Activated CD8-positive, alpha-beta memory T cell treated with anti-CD3 and anti-CD28 coated beads, Interleukin-2, amount 50 U/mL, for 24 hours (primary cell): ENCODE measurements at regions not wholly inside any gene's neighbourhood (a gene's known extent, or its start where the extent isn't known, plus 50 kb on each side); places are given as distances from the start of the nearest gene placed in this dataset.
"Not testable (repeated sequence)": the region's sequence is repeated elsewhere in the genome, so short reads cannot be mapped to it uniquely, and the experiment has no call there.

ENCODE experiments used
- DNase-seq: peaks from one replicate; pipeline ENCODE4 v3.0.0-alpha.2; 2020; ENCODE audit errors: extremely low read depth

DNA sequence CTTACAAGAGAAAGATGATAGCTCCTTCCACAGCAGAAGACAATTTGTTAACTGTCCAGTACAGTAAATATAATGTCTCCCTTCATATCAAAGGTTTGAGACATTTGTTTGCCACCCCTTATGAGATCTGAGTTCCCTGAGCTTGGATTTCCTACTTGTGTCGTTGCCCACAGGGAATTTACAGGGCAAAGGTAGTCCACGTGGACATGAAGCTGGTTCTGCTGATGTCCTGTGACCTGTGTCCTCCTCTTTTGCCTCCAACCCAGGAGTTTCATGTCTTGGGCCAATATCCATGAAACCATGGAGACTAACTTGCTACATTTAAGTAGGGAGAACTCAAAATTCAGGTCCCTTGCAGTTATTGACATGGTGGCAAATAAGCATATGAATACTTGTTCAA, 172.2 kb upstream of the KCTD7 start:
- not testable (repeated sequence) for DNase-seq

DNA sequence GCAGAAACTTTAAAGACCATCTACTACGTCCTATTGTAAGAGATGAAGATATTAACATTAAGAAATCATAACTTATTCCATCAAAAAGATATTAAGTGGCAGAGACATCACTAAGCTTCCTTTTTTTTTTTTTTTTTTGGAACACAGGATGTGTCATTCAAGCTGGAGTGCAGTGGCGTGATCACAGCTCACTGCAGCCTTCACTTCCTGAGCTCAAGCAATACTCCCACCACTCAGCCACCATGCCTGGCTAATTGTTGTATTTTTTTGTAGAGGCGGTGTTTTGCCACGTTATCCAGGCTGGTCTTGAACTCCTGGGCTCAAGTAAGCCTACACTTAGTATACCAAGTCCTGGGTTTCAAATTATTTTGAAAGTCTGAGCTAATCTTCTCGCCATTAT, 169.7 kb upstream of the KCTD7 start:
- DNase-seq = not testable (repeated sequence)

- DNase-seq = not testable (repeated sequence)
These were observed 168.8 kb upstream of the KCTD7 start for GRCh38 chr7:66459783-66460413.

DNA sequence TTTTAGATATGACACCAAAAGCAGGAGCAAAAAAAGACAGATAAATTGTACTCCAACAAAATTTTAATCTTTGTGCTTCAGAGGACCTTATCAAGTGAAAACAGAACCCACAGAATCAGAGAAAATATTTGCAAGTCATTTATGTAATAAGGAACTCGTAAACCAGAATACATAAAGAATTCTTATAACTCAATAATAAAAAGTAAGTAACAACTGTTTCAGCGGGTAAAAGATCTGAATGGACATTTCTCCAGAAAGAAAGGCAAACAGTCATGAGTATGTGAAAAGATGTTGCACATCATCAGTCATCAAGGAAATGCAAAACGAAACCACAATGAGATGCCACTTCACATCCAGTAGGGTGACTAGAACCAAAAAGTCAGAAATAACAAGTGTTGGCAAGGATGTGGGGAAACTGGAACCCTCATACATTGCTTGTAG, 167.7 kb upstream of the KCTD7 start:
- DNase-seq = no peak

- not testable (repeated sequence) for DNase-seq
These were observed 167.3 kb upstream of the KCTD7 start for GRCh38 chr7:66461397-66461796.

GRCh38 chr7:66462831-66463230, 165.8 kb upstream of the KCTD7 start:
- not testable (repeated sequence) for DNase-seq

DNA sequence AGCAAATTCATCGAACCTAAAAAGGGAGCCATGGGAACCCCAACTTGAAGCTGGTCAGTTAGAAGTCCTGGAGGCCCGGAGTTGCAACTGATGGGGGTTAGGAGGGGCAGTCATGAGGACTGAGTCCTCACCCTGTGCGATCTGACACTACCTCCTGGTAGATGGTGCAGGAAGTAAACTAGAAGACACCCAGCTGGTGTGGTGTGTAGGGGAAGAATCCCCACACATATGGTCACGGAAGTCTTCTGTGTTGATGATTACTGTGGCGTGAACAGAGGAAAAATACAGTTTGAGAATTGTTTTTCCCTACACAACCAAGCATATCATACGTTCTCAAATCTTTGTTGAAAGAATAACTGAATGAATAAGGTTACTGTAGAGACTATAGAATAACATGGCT, 164.6 kb upstream of the KCTD7 start:
- no peak for DNase-seq

DNA sequence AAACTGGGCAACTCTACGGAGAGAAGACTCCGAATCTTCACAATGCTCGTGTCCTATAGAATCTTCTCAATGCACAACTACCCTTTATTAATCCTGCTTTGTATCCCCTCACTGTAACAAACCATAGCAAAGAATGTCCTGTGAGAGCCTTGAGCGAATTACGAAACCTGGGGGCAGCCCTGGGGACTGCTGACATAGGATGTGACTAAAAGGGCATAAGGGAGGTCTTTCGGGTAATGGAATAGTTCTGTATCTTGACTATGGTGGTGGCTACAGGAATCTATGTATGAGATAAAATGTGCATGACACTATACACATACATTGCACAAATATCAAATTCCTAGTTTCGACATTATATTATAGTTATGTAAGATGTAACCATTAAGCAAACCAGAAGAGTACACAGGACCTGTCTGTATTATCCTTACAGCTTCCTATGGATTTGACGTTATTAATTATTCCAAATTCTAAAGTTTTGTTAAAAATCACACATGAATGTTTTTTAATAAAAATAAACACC, 162.5 kb upstream of the KCTD7 start:
- DNase-seq = no peak

- no peak for DNase-seq
These were observed 160.8 kb upstream of the KCTD7 start for GRCh38 chr7:66467887-66468286.

- DNase-seq = not testable (repeated sequence)
These were observed 155.6 kb upstream of the KCTD7 start for GRCh38 chr7:66473064-66473463.

GRCh38 chr7:66474441-66474840, 154.2 kb upstream of the KCTD7 start:
- DNase-seq = no peak

GRCh38 chr7:66476056-66476455, 152.6 kb upstream of the KCTD7 start:
- DNase-seq = not testable (repeated sequence)

DNA sequence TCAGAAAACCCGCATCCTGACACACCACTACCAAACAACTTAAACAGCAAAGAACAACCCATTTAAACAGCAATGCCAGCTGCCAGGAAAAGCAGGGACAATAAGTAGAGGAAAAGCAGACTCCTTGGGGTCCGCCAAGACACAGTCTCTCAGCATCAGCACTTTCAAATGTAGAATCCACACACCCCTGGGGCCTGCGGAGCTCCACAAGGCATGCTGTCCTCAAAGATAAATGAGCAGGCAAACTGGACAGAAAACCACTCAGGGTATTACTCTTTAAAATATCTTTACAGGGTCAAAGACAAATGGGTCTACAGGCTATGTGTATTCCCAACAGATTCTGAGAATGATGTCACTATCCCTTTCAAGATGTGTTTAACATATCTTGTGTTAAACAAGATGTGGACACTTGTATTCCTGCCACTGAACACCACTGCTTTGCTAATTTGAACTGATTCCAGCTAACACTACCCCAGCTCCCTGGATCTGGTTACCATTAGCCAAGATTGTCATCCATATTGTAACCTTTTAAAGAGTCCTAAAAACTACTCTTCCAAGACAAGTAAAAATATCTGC, 150.8 kb upstream of the KCTD7 start:
- not testable (repeated sequence) for DNase-seq

GRCh38 chr7:66481229-66481628, 147.5 kb upstream of the KCTD7 start:
- not testable (repeated sequence) for DNase-seq

GRCh38 chr7:66489065-66489464, 139.6 kb upstream of the KCTD7 start:
- not testable (repeated sequence) for DNase-seq

DNA sequence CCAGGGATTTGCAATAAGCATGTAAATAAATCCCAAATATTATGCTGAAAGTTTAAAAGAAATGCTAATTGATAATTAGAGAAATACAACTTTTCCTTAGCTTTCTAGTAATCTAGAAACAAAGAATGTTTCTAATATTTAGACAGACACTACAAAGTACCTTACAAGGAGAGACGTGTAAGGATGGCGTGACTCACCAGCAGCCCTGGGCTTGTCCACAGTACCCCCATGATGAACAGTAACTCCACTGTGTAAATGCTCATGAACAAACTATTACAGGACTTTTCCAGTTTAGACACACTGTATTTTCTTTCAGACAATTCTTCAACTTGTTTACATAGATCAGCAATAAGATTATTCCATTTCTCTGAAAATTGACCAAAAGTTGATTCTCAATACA, 138.9 kb upstream of the KCTD7 start:
- not testable (repeated sequence) for DNase-seq

DNA sequence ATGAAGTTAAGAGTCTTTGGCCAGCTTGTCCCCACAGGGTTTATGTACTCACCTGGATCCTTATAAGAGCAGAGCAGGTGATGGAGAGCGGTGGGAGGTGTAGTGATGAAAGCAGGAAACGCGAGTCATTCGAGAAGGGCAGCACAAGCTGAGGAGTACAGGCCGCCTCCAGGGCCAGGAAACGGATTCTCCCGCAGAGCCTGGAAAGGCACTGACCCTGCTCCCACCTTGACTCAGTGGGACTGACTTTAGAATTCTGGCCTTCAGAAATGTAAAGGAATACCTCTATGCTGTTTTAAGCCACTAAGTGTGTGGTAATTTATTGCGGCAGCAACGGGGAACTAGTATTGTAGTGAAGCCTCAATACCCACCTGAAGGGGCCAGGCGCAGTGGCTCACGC, 137.7 kb upstream of the KCTD7 start:
- DNase-seq = not testable (repeated sequence)

- not testable (repeated sequence) for DNase-seq
These were observed 136.3 kb upstream of the KCTD7 start for GRCh38 chr7:66492405-66492804.

- peak; percentile 89 for DNase-seq
These were observed 135.2 kb upstream of the KCTD7 start for GRCh38 chr7:66493235-66494205.

- DNase-seq = no peak
These were observed 131.3 kb upstream of the KCTD7 start for GRCh38 chr7:66497346-66497745.

DNA sequence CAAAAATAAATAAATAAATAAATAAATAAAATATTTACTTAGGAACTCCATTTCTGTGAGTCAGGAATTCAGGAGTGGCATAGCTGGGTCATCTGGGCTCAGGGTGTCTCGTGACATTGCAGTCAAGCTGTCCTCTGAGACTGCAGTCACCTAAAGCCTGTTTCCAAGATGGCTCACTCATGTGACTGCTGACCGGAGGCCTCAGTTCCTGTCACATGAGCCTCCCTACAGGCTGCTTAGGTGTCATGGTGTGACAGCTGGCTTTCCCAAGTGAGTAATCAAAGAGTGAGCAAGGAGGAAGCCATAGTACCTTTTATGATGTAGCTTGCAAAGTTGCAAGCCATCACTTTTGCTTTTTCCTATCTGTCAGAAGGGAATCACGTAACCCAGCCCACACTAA, 128.6 kb upstream of the KCTD7 start:
- no peak for DNase-seq
